ENCODE measurements at regions not wholly inside any gene's neighbourhood (a gene's known extent, or its start where the extent isn't known, plus 50 kb on each side); places are given as distances from the start of the nearest gene placed in this dataset.

DNA sequence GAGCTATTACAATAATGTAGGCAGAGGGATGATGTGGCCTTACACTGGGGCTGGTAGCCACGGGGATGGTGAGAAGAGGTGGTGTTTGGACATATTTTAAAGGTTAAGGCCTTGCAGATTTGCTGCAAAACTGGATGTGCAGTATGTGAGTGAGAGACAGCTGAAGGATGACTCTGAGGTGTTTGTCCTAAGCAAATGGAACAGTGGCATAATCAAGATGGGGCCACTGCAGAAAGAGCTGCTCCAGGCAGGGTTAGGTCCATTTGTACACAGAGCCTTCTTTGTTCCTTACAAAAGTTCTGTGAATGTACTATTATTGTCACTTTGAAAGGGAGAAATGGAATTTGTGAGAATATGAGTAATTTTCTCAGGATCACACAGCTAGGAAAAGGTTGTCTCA, 220.4 kb upstream of the ZP4 start:
- TF ChIP-seq FOS (IDR thresholded peaks at IDR 0.05; ENCODE audit: borderline replicate concordance, insufficient read depth, low read length) (no peak), POLR2AphosphoS5 (IDR thresholded peaks at IDR 0.05; ENCODE audit: insufficient read depth, low read depth, low read length) (no peak), POLR2A (IDR thresholded peaks at IDR 0.05; ENCODE audit: low read depth, low read length) (no peak), MYC (IDR thresholded peaks at IDR 0.05; ENCODE audit: low read depth, low read length) (no peak)
- H3K9ac ChIP-seq (replicated peaks; ENCODE audit: extremely low read depth, insufficient read depth, low read length) = no peak overlapping the region
- ChIA-PET CTCF (no interaction called here), POLR2A (no interaction called here)
- BruUV-seq (replicated peaks) = no TSS peak
- H3K79me2 ChIP-seq (ENCODE audit: control insufficient read depth, insufficient read depth, low read length) = no peaks in the 10 kb centered on the region
- no peaks in the 10 kb centered on the region for H4K20me1 ChIP-seq (replicated peaks; ENCODE audit: control insufficient read depth, extremely low read depth, insufficient read depth, low read length)
- no peak overlapping the region for H3K27ac ChIP-seq (ENCODE audit: insufficient read depth, low read depth, low read length)
- no peak overlapping the region for H3K4me3 ChIP-seq (replicated peaks in 1 of 3; ENCODE audit: insufficient read depth in 1 of 3, low read depth in 1 of 3, low read length in 3 of 3)
- no peaks in the 10 kb centered on the region for H3K4me1 ChIP-seq (ENCODE audit: control insufficient read depth, extremely low read depth, insufficient read depth, low read length)
- H2AFZ ChIP-seq (ENCODE audit: low read depth, low read length) = no peak overlapping the region
- DNase-seq (ENCODE audit: low read depth, low spot score) (no peak), FAIRE-seq (no peak)
- H3K4me2 ChIP-seq (ENCODE audit: insufficient read depth, low read length) = no peak overlapping the region
- intact Hi-C loops (cut with micrococcal nuclease) = no loop called here
- no peaks in the 10 kb centered on the region for H3K9me1 ChIP-seq (replicated peaks; ENCODE audit: control insufficient read depth, extremely low read depth, insufficient read depth, low read length)
- dilution Hi-C loops (cut with MboI; ENCODE audit: extremely low pct_ligation_motif_present, low sequenced_read_pairs) = no loop called here
- H3K27me3 ChIP-seq (ENCODE audit: control insufficient read depth in 2 of 2, insufficient read depth in 2 of 2, low read length in 2 of 2) = no peaks in the 10 kb centered on the region
- H3K36me3 ChIP-seq (ENCODE audit: control insufficient read depth in 2 of 2, extremely low read depth in 1 of 2, insufficient read depth in 2 of 2, low read length in 2 of 2) = no peaks in the 10 kb centered on the region
- no peaks in the 10 kb centered on the region for H3K9me3 ChIP-seq (replicated peaks; ENCODE audit: control insufficient read depth, insufficient read depth, low read length)

GRCh38 chr1:238108417-238108816, 217.7 kb upstream of the ZP4 start:
- Histone ChIP-seq H3K79me2 (ENCODE audit: control insufficient read depth, insufficient read depth, low read length) (no peaks in the 10 kb centered on the region), H3K4me1 (ENCODE audit: control insufficient read depth, extremely low read depth, insufficient read depth, low read length) (no peaks in the 10 kb centered on the region), H3K9me3 (replicated peaks; ENCODE audit: control insufficient read depth, insufficient read depth, low read length) (peaks cover 6% of the 10 kb centered on the region), H3K4me3 (replicated peaks in 1 of 3; ENCODE audit: insufficient read depth in 1 of 3, low read depth in 1 of 3, low read length in 3 of 3) (no peak overlapping the region), H3K27me3 (ENCODE audit: control insufficient read depth in 2 of 2, insufficient read depth in 2 of 2, low read length in 2 of 2) (no peaks in the 10 kb centered on the region), H3K36me3 (ENCODE audit: control insufficient read depth in 2 of 2, extremely low read depth in 1 of 2, insufficient read depth in 2 of 2, low read length in 2 of 2) (no peaks in the 10 kb centered on the region), H2AFZ (ENCODE audit: low read depth, low read length) (no peak overlapping the region), H3K27ac (ENCODE audit: insufficient read depth, low read depth, low read length) (no peak overlapping the region), H3K9me1 (replicated peaks; ENCODE audit: control insufficient read depth, extremely low read depth, insufficient read depth, low read length) (no peaks in the 10 kb centered on the region), H4K20me1 (replicated peaks; ENCODE audit: control insufficient read depth, extremely low read depth, insufficient read depth, low read length) (no peaks in the 10 kb centered on the region), H3K4me2 (ENCODE audit: insufficient read depth, low read length) (no peak overlapping the region), H3K9ac (replicated peaks; ENCODE audit: extremely low read depth, insufficient read depth, low read length) (no peak overlapping the region)
- intact Hi-C loops (cut with micrococcal nuclease) = no loop called here
- dilution Hi-C loops (cut with MboI; ENCODE audit: extremely low pct_ligation_motif_present, low sequenced_read_pairs) = no loop called here
- TF ChIP-seq FOS (IDR thresholded peaks at IDR 0.05; ENCODE audit: borderline replicate concordance, insufficient read depth, low read length) (no peak), JUN (IDR thresholded peaks at IDR 0.05; ENCODE audit: borderline replicate concordance, insufficient read depth, insufficient read length, low read depth) (no peak), POLR2A (IDR thresholded peaks at IDR 0.05; ENCODE audit: low read depth, low read length) (no peak), POLR2AphosphoS5 (IDR thresholded peaks at IDR 0.05; ENCODE audit: insufficient read depth, low read depth, low read length) (no peak), MYC (IDR thresholded peaks at IDR 0.05; ENCODE audit: low read depth, low read length) (no peak), EZH2 (IDR thresholded peaks at IDR 0.05; ENCODE audit: borderline replicate concordance, low read depth, low read length, severe bottlenecking) (no peak), GATA2 (IDR thresholded peaks at IDR 0.05; ENCODE audit: insufficient read depth, insufficient read length, low read depth, low read length) (no peak)
- TF ChIP-seq, protein P1, sequence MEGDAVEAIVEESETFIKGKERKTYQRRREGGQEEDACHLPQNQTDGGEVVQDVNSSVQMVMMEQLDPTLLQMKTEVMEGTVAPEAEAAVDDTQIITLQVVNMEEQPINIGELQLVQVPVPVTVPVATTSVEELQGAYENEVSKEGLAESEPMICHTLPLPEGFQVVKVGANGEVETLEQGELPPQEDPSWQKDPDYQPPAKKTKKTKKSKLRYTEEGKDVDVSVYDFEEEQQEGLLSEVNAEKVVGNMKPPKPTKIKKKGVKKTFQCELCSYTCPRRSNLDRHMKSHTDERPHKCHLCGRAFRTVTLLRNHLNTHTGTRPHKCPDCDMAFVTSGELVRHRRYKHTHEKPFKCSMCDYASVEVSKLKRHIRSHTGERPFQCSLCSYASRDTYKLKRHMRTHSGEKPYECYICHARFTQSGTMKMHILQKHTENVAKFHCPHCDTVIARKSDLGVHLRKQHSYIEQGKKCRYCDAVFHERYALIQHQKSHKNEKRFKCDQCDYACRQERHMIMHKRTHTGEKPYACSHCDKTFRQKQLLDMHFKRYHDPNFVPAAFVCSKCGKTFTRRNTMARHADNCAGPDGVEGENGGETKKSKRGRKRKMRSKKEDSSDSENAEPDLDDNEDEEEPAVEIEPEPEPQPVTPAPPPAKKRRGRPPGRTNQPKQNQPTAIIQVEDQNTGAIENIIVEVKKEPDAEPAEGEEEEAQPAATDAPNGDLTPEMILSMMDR (IDR thresholded peaks at IDR 0.05; ENCODE audit: extremely low read depth in 1 of 2, insufficient read depth in 1 of 2, low read depth in 1 of 2, low read length in 2 of 2) = no peak
- TF ChIP-seq, protein P2, sequence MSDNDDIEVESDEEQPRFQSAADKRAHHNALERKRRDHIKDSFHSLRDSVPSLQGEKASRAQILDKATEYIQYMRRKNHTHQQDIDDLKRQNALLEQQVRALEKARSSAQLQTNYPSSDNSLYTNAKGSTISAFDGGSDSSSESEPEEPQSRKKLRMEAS (IDR thresholded peaks at IDR 0.05; ENCODE audit: insufficient read depth, insufficient read length) = no peak
- no peak for DNase-seq (ENCODE audit: low read depth, low spot score)
- POLR2A ChIA-PET = no interaction called here
- BruUV-seq (replicated peaks) = no TSS peak
- CTCF ChIA-PET = no interaction called here
- FAIRE-seq = no peak

All from endothelial cell of umbilical vein (primary cell).